ENCODE measurements at regions not wholly inside any gene's neighbourhood (a gene's known extent, or its start where the extent isn't known, plus 50 kb on each side); places are given as distances from the start of the nearest gene placed in this dataset.

DNA sequence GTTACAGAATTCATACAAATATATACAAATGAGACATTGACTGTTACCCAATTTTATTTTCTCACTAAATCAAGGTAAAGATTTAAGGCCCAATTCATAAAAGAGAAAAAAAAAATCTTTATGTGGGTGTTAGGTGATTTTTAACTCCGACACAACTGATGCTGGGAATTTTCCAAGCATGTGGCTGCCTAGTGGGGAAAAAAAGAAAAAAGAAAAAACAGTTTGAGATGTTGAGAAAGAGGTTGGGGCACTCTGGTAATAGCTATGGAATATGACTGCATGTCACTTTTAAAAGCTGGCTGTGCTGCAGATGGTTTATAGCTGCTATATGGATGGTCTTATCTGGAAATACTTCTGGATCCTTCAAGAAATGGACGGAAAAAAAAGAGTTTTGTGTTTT is 739.9 kb upstream of the SOX9 start:
- TF ChIP-seq, protein P1, sequence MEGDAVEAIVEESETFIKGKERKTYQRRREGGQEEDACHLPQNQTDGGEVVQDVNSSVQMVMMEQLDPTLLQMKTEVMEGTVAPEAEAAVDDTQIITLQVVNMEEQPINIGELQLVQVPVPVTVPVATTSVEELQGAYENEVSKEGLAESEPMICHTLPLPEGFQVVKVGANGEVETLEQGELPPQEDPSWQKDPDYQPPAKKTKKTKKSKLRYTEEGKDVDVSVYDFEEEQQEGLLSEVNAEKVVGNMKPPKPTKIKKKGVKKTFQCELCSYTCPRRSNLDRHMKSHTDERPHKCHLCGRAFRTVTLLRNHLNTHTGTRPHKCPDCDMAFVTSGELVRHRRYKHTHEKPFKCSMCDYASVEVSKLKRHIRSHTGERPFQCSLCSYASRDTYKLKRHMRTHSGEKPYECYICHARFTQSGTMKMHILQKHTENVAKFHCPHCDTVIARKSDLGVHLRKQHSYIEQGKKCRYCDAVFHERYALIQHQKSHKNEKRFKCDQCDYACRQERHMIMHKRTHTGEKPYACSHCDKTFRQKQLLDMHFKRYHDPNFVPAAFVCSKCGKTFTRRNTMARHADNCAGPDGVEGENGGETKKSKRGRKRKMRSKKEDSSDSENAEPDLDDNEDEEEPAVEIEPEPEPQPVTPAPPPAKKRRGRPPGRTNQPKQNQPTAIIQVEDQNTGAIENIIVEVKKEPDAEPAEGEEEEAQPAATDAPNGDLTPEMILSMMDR (IDR thresholded peaks at IDR 0.05) = no peak
- no peak for DNase-seq (ENCODE audit: low spot score)
- H3K4me3 ChIP-seq = no peak overlapping the region
- H3K9me3 ChIP-seq = no peaks in the 10 kb centered on the region
- H3K36me3 ChIP-seq = no peaks in the 10 kb centered on the region
- H3K27ac ChIP-seq = no peak overlapping the region
- no peaks in the 10 kb centered on the region for H3K27me3 ChIP-seq
- H3K4me1 ChIP-seq = no peaks in the 10 kb centered on the region

DNA sequence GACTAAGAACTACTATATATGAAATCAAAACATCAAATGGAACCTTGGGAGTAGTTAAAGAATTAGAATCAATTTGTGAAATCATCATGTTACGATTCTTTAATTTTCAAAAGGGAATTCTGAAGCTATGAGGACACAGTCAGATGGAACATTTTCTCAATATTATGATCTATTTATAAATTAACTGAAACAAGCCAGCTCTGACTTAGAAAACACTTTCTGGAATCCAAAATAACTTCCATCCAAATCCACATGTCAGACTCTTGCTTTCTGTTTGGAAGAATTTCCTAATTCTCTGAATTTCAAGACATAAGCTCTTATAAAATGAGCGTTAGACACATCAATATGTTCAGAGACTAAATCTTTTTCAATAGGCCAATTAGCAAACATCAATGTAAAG is 737.7 kb upstream of the SOX9 start:
- TF ChIP-seq, protein P1 (IDR thresholded peaks at IDR 0.05) = no peak
- no peaks in the 10 kb centered on the region for H3K4me1 ChIP-seq
- no peaks in the 10 kb centered on the region for H3K36me3 ChIP-seq
- no peak for DNase-seq (ENCODE audit: low spot score)
- no peak overlapping the region for H3K27ac ChIP-seq
- no peaks in the 10 kb centered on the region for H3K27me3 ChIP-seq
- H3K4me3 ChIP-seq = no peak overlapping the region
- no peaks in the 10 kb centered on the region for H3K9me3 ChIP-seq

DNA sequence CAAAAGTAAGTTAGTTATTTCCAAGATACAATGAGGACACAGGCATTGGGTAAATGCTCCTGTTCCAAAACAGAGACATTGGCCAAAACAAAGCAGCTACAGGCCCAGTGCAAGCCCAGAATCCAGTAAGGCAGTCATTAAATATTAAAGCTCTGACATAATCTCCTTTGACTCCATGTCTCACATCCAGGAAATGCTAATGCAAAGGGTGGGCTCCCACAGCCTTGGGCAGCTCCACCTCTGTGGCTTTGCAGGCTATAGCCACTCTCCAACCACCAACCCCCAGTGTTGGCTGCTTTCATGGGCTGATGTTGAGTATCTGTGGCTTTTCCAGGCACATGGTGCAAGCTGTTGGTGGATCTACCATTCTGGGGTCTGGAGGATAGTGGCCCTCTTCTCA is 733.4 kb upstream of the SOX9 start:
- no peaks in the 10 kb centered on the region for H3K27me3 ChIP-seq
- no peaks in the 10 kb centered on the region for H3K36me3 ChIP-seq
- H3K27ac ChIP-seq = no peak overlapping the region
- no peak overlapping the region for H3K4me3 ChIP-seq
- TF ChIP-seq, protein P1 (IDR thresholded peaks at IDR 0.05) = no peak
- no peaks in the 10 kb centered on the region for H3K4me1 ChIP-seq
- no peaks in the 10 kb centered on the region for H3K9me3 ChIP-seq
- no peak for DNase-seq (ENCODE audit: low spot score)

DNA sequence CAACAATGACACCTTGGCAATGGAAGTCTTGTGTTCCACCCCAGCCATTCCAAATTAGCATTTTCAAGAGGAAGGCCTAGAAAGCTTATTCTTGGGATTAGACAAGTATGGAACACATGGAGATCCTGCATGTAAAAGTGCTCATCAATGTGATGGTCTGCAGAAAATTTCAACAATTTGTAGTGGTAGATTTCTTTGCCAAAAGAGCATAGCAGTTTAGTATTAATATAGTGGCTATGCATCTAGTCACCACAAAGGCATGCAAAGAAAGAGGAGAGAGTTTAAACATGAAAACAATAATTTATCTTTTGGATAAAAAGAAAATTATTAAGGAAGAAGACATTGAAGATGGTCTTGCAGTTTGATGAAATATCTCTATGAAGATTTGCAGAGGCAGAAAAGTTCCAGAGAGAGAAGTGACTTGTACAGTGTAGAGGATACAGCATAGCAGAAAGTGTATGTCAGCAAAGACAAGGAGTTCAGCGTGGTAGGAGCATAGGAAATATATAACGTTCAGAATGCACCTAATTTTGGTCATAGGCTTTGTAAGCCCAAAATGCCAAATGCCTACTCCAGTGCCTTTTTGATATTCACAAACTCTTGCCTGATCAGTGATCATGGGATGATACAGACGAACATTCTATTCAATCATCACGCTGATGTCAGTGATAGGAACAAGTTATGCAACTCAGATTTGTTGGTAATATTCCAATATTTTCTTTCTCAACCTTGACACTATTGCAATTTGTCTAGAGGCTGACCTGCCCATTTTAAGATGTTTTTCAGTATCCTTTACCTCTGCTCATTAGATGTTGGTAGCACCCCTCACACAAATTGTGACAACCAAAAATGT is 727.9 kb upstream of the SOX9 start:
- Histone ChIP-seq H3K4me1 (no peaks in the 10 kb centered on the region), H3K27ac (no peak overlapping the region), H3K27me3 (no peaks in the 10 kb centered on the region), H3K9me3 (no peaks in the 10 kb centered on the region), H3K4me3 (no peak overlapping the region), H3K36me3 (no peaks in the 10 kb centered on the region)
- DNase-seq (ENCODE audit: low spot score) = no peak
- TF ChIP-seq, protein P1 (IDR thresholded peaks at IDR 0.05) = no peak

DNA sequence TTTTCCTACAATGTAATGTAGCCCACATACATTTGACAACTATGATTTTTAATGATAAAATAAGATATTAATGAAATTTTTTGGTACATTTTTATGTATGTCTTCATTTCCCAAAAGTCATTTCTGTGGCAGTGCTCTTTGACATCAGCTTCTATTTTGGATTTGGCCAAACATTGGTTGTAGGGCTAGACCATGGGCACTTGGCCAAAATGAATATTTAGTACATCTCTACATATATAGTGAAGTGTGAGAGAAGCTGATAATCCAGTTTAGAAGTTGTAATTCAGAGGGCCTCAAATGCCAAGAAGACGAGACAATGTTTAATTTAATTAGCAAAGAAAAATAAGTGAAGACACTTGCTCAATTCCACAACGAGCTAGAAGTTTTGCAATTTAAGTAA is 724.9 kb upstream of the SOX9 start:
- no peak overlapping the region for H3K27ac ChIP-seq
- H3K4me3 ChIP-seq = no peak overlapping the region
- no peaks in the 10 kb centered on the region for H3K4me1 ChIP-seq
- no peak for DNase-seq (ENCODE audit: low spot score)
- TF ChIP-seq, protein P1 (IDR thresholded peaks at IDR 0.05) = no peak
- H3K9me3 ChIP-seq = no peaks in the 10 kb centered on the region
- no peaks in the 10 kb centered on the region for H3K27me3 ChIP-seq
- no peaks in the 10 kb centered on the region for H3K36me3 ChIP-seq

DNA sequence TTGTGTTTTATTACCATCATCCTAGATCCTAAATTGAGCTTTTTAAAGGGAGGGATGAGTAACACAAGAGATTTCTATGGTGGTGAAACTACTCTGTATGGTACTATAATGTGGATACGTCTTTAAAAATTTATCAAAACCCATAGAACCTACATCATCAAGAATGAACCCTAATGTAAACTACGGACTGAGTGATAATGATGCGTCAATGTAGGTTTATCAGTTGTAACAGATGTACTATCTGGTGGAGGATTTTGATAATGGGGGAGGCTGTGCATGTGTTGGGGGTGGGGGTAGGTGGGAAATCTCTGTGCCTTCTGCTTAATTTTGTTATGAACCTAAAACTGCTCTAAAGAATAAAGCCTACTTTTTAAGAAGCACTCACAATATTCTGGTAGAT is 724.1 kb upstream of the SOX9 start:
- Histone ChIP-seq H3K36me3 (no peaks in the 10 kb centered on the region), H3K4me3 (no peak overlapping the region), H3K9me3 (no peaks in the 10 kb centered on the region), H3K27me3 (no peaks in the 10 kb centered on the region), H3K27ac (no peak overlapping the region), H3K4me1 (no peaks in the 10 kb centered on the region)
- TF ChIP-seq, protein P1 (IDR thresholded peaks at IDR 0.05) = no peak
- DNase-seq (ENCODE audit: low spot score) = no peak
